ENCODE measurements at regions not wholly inside any gene's neighbourhood (a gene's known extent, or its start where the extent isn't known, plus 50 kb on each side); places are given as distances from the start of the nearest gene placed in this dataset.

DNA sequence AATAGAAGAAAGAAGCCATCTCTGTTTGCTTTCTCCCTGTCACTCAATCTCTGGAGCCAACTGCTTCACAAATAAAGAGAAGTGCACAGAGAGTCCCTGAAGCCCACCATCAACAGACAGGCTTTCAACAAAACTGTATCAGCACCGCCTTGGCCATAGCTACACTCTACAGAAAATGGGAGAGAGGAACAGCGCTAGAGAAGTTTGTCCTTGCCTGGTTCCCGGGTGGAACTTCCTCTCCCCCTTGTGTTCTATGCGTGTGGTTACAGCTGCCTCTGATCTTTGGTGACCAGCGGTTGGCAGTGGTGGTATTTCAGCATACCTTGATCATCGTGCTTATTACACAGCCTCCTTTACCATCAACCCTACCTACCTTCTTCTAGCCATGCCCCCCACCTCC lies 91.4 kb upstream of the CCL2 start:
- DNase-seq: no peak

GRCh38 chr17:34164837-34165236 lies 90.2 kb upstream of the CCL2 start:
- no peak for DNase-seq

DNA sequence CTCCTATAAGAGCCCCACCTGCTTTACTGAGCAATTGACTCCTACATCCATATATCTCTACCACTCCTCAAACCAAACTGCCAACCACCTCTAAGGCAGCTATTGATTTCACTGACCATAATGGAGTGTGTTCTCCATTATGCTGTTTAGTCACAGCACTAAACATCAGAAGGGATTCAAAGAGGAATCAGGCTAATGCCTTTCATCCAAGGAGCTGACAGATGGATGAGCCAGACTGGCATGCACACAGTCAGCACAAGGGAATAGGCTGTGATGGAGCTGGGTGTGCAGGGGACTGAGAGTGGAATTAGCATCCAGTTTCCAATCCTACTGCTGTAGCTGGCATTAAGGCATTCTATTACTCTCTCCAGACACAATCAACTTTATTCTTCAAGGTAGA lies 88.7 kb upstream of the CCL2 start:
- DNase-seq: no peak

DNA sequence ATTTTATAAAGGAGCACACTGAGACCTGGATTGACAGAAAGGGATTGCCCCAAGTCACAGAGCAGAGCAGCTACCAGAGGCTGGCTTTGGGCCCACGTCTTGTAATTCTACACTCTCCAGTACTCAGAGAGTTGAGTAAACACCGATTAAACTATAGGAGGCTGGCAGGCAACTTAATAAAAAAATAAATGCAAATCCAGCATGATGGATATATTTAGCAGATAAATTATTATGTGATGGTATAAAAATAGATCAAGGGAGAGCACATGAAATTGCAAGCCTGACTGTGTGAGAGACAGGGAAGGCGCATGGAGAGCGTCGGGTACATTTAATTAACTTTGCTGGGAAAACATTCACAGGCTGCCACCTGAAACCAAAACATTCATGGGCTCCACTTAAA lies 87.7 kb upstream of the CCL2 start:
- DNase-seq: peak; percentile 60

- no peak for DNase-seq
Observed at GRCh38 chr17:34168989-34169388, 86.1 kb upstream of the CCL2 start.

GRCh38 chr17:34169496-34169895 lies 85.6 kb upstream of the CCL2 start:
- peak; percentile 60 for DNase-seq

DNA sequence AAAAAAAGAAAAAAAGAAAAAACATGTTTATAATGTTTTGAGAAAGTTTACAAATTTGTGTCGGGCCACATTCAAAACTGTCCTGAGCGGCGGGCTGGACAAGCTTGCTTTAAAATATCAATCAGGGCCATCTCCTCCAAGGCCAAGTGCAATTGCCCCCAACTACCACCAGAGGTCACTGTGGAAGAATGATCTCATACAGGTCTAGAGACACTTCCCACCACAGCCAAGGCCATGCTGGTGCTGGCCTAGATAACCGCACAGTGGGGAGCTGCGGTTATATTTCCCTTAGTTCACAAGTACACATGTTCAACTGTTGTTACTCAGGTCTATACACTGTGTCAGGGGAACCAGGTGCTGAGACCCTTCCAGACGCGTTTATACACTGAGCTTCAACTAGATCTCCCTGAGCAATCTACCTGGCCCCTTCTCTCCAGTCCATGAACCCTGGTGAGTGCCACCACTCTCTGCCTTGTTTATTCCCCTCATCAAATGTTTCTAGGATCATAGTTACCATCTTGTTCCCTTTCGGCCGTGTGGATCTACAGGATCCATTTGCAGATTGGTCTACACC lies 83.8 kb upstream of the CCL2 start:
- DNase-seq: no peak

DNA sequence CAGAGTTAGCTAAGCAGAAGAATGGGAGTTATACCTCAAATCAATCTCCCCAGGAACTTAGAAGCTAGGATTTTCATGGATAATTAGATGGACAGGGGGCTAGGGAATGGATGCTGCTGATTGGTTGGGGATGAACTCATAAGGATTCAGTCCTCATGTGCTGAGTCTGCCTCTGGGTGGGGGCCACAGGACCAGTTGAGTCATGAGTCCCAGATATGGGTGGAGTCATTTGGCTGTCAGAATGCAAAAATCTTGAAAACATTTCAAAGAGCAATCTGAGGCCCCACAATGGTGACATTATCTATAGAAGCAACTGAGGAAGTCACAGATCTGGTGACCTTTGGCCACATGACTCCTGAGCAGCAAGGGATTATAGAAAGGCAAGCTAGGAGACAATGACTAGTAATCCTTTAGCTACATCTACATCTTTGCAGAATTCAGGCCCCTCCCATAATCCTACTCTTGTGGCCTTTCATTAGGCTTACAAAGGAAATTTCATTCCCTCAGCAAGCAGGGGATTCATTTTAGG lies 82.6 kb upstream of the CCL2 start:
- DNase-seq: no peak

- no peak for DNase-seq
Observed at GRCh38 chr17:34173241-34173640, 81.8 kb upstream of the CCL2 start.

DNA sequence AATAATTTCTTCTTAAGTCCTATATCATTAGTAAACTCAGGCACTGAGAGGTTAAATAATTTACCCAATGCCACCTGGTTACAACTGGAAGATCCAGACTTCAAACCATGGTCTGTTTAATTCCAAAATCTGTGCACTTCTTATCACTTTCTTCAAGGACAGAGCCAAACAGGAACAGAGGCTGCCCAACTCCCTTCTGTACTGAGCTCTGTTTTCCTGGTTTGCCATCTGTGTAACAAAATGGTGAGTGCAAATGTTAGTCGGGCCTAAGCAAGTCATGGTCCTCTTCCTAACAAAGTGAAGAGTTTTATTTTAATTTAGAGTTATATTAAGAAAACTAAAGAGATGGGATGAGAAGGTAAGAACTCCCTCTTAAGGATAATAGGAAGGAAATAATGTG lies 80.6 kb upstream of the CCL2 start:
- DNase-seq: no peak

DNA sequence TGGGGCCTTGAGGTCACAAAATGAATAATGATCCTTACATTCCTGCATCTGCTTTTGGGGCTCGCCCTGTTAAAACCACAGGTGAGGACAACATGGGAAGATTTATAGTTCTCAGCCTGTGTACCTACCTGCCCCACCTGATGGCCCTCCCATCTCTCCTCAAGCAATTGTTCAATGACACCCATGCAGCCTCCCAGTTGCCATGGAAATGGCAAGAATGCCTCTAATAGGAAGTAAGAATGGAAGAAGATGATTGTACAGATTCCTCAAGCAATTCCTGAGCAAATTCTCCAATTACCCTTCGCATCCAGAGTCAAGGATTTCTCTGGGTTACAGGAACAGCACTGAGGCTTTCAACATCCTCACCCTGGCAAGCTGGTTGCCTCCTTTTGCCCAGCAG lies 78.6 kb upstream of the CCL2 start:
- no peak for DNase-seq

DNA sequence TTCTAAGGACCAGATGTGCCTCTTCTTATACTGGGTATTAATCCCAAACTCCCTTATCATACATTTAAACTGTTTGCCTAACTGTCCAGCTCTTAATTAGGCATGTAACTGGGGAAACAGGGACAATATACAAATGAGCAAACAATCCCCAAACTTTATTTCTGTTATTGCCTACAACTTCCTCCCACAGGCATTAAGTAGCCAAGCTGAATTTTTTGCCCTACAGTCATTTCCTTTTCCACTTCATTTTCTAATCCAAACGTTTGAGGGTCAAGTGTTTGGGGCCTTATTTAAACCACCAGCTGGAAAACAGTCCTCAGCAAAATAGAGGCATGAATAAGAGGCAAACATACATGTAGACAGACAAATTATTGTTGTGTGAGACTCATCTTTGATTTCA lies 77.4 kb upstream of the CCL2 start:
- DNase-seq: no peak

DNA sequence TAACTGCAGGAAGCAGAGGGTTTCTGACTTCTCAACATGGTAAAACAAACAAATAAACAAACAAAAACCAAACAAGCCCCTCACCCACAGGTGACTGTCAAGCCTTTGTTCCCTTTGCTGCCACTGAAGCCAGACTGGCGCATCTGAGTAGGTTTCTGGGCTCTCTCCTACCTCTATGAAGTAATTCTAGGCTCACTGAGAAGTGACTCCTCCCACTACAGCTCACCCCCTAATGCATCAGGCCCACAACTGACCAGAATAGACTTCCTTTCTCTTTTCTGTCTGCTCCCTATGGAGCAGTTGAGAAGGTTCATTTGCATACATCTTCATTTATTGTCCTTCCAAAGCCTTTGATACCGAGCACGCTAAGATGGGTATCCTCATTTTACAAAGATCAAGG lies 77.0 kb upstream of the CCL2 start:
- DNase-seq: no peak

DNA sequence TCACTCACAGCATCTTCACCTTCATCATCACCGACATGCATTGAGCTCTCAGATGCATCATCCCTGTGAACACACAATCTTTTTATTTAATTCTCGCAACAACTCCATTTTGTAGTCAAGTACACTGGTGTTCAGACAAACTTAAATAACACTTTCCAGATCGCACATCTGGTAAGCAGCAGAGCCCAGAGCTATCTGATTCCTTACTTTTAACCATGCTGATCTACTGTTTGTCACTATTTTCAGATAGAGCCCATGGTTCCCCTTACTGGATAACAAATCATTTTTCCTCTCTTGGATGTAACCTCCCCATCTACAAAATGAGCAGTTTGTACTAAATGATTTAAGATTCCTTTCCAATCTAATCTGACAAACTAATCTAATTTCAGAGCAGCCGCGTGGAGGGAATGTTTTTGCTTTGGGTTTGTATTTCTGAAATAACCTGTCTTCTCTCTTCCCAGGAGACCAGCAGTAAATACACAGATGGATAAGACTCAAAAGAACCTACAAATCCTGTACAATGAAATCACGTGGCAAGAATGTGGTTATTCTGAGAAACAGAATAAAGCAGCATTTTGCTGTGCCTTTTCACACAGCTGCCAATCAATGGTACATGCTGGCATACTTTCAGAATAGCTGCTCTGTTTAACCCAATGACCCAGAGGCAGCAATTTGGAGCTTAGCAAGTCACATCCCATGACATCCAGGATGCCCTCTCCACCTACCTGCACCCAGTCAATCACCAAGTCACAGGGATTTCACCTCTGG lies 72.9 kb upstream of the CCL2 start:
- DNase-seq: no peak

GRCh38 chr17:34195987-34196386 lies 59.1 kb upstream of the CCL2 start:
- DNase-seq: no peak

- DNase-seq: no peak
Observed at GRCh38 chr17:34198519-34198918, 56.6 kb upstream of the CCL2 start.

DNA sequence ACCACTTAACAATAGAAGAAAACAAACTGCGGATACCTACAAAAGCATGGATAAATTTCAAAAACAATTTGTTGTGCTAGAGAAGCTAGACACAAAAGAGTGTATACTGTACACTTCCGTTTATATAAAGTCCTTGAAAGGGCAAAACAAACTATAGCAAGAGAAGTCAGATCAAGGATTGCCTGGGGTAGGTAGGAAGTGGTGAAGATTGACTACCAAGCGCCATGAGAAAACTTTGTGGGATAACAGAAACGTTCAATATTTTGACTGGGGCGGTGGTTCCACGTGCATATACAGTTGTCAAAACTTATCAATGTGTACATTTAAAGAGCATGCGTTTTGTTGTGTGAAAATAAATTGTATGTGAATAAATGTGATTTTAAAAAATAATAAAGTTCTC lies 55.6 kb upstream of the CCL2 start:
- DNase-seq: no peak

DNA sequence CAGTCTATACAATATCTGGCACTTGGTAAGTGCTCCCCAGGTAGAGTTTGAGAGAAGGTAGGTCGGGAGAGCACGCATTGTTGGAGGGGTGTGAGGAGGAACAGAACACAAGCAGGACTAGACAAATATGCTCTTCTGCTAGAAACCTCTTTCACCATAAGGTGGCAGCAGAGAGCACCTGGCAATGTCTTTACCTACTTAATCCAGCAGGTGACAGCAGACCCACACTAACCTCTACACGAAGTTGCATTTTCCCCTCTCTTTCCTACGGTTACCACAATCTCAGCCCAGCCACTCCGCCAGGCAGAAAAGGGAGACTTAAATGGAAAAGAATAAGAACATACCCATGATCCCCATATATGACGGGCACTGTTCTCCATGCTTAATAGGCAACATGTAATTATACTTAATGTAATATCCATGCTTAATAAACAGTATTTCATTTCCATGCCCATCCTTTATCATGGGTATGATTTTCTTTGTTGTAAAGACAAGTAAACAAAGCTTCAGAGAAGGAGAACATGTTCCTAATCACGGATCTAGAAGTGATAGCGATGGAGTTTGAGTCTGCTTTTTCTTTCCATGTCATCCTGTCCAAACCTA lies 55.1 kb upstream of the CCL2 start:
- DNase-seq: peak; percentile 65

DNA sequence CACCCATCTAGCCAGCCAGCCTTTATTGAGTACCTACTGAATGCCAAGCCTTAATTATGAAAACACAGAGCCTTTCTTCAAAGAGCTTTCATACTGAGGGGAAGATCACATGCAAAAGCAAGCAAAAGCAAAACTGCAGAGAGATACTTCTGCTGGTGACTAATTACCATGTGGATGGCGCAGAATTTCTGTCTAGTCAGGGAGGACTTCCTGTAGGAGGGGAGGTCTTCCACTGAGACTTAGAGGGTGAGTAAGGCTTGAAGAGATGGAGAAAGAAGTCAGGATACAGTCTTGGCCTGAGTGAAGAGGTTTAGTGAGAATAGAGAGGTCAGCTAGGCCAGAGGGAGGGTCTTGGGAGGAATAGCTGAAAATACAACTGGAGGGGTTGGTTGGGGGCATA lies 53.9 kb upstream of the CCL2 start:
- DNase-seq: no peak

GRCh38 chr17:34201767-34202166 lies 53.3 kb upstream of the CCL2 start:
- DNase-seq: no peak

GRCh38 chr17:34203018-34203638 lies 52.0 kb upstream of the CCL2 start:
- DNase-seq: no peak

GRCh38 chr17:34204402-34204801 lies 50.7 kb upstream of the CCL2 start:
- no peak for DNase-seq

Measured in DMS79 (cell line).